ENCODE measurements at regions not wholly inside any gene's neighbourhood (a gene's known extent, or its start where the extent isn't known, plus 50 kb on each side); places are given as distances from the start of the nearest gene placed in this dataset.

- no peak overlapping the region for H3K4me3 Mint-ChIP-seq
- no peak overlapping the region for H3K27ac Mint-ChIP-seq
- DNase-seq = no peak
- CTCF ChIA-PET = no interaction called here
- H3K4me1 Mint-ChIP-seq = peaks cover 29% of the 10 kb centered on the region
- no peaks in the 10 kb centered on the region for H3K9me3 Mint-ChIP-seq
- H3K27me3 Mint-ChIP-seq = no peaks in the 10 kb centered on the region
- H3K36me3 Mint-ChIP-seq = peaks cover 33% of the 10 kb centered on the region
Observed at GRCh38 chr3:72434296-72434695, 413.9 kb downstream of the SHQ1 start.

- no peak for DNase-seq
- no peaks in the 10 kb centered on the region for H3K9me3 Mint-ChIP-seq
- H3K27ac Mint-ChIP-seq = no peak overlapping the region
- H3K4me3 Mint-ChIP-seq = no peak overlapping the region
- CTCF ChIA-PET = no interaction called here
- no peaks in the 10 kb centered on the region for H3K27me3 Mint-ChIP-seq
- H3K36me3 Mint-ChIP-seq = peaks cover 16% of the 10 kb centered on the region
- H3K4me1 Mint-ChIP-seq = peaks cover 30% of the 10 kb centered on the region
Observed at GRCh38 chr3:72432246-72432645, 416.0 kb downstream of the SHQ1 start.

DNA sequence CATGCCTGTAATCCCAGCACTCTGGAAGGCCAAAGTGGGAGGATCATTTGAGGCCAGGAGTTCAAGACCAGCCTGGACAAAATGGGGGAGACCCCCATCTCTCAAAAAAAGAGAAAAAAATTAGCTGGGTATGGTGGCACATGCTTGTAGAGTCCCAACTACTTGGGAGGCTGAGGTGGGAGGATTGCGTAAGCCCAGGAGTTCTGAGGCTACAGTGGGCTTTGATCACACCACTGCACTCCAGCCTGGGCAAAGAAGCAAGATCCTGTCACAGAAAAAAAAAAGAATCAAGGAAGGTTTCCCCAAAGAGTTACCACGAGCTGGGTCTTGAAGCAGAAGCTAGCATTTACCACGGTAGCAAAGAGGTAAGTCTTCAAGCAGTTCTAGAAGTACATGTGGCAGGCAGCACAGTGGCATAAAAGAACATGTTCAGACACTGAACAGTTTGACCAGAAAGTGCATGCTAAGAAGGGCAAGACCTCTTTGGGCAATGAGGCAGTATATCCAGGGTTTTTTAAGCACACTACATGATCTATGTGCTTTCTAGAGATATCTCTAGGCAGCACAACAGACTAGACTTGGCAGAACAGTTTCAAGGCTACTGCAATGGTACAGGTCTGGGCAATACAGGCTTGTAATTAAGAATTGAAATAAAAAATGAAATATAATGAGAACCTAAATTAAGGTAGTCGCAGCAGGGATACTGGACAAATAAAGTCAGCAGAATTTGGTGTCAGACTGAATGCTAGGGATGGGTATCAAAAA, 418.5 kb downstream of the SHQ1 start:
- H3K27me3 Mint-ChIP-seq = no peaks in the 10 kb centered on the region
- peaks cover 3% of the 10 kb centered on the region for H3K9me3 Mint-ChIP-seq
- CTCF ChIA-PET = interaction anchor here (1.2 kb wide), 1 partner anchor 154 kb away, joined by 3 read pairs; no protein-coding TSS in a partner anchor
- peaks cover 14% of the 10 kb centered on the region for H3K36me3 Mint-ChIP-seq
- DNase-seq = no peak
- H3K27ac Mint-ChIP-seq = no peak overlapping the region
- peaks cover 52% of the 10 kb centered on the region for H3K4me1 Mint-ChIP-seq
- H3K4me3 Mint-ChIP-seq = no peak overlapping the region

DNA sequence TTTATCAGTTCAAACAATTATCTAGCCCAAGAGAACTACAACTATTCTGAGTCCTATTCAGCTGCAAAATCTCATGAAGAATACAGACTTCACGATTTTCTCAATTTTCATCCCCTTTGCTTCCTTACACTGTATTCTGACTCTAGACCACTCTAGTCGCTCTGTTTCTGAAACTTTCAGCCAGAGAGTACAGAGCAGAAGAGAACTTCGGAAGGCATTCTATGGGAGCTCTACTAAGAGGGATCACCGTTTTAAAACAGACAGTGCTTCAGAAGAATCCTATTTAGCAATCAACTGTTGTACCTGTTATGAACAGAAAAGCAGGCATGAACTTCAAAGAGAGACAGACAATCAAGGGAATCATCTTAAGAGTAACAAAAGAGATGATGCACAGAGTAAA, 419.4 kb downstream of the SHQ1 start:
- Mint-ChIP-seq H3K9me3 (peaks cover 3% of the 10 kb centered on the region), H3K36me3 (peaks cover 8% of the 10 kb centered on the region), H3K27me3 (no peaks in the 10 kb centered on the region), H3K4me3 (no peak overlapping the region), H3K27ac (no peak overlapping the region), H3K4me1 (peaks cover 48% of the 10 kb centered on the region)
- DNase-seq = no peak
- CTCF ChIA-PET = no interaction called here

- Mint-ChIP-seq H3K27me3 (no peaks in the 10 kb centered on the region), H3K9me3 (peaks cover 3% of the 10 kb centered on the region)
Observed at GRCh38 chr3:72427624-72428023, 420.6 kb downstream of the SHQ1 start.

DNA sequence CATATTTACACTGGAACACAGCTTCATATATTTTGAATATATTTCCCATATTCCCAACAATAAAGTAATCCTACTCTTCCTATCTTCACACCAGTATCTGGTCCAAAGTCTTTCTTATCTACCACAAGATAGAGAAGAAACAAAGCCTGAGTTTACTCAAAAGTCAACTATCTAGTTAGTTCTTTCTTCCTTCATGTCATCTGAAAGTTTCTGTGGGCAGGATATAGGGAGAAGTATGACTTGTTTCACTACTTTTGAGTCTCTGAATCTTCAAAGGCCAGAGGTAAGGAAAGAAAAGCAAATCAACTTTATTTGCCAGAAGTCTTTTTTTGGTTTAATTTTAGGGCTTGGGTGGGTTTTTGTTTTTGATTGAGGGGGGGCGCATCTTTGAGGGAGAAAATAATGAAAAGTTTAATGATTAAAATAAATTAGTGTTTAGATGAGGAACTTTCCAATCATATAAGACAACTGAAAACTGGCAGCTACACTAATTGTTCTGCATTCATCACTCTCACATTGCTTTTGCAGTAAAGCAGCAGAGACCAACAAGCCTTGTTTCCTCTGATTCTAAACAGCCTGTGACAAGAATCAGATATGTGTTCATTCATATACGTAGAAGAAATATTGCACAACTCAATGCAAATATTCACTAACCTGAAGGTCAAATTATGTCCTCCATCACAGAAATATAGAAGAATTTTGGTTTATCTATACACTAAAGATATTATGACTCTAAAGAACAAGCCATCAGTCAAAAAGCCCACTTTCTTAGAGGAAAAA, 421.4 kb downstream of the SHQ1 start:
- CTCF ChIA-PET = no interaction called here
- Mint-ChIP-seq H3K9me3 (peaks cover 6% of the 10 kb centered on the region), H3K4me3 (no peak overlapping the region), H3K4me1 (peaks cover 45% of the 10 kb centered on the region), H3K27me3 (no peaks in the 10 kb centered on the region), H3K36me3 (peaks cover 21% of the 10 kb centered on the region), H3K27ac (peak overlapping the region; percentile 6)
- no peak for DNase-seq

More at GRCh38 chr3:72427624-72428023, 420.6 kb downstream of the SHQ1 start:
- CTCF ChIA-PET = no interaction called here
- H3K27ac Mint-ChIP-seq = peak overlapping the region; percentile 52
- no peak overlapping the region for H3K4me3 Mint-ChIP-seq
- H3K36me3 Mint-ChIP-seq = peaks cover 14% of the 10 kb centered on the region
- peaks cover 48% of the 10 kb centered on the region for H3K4me1 Mint-ChIP-seq
- DNase-seq = no peak

DNA sequence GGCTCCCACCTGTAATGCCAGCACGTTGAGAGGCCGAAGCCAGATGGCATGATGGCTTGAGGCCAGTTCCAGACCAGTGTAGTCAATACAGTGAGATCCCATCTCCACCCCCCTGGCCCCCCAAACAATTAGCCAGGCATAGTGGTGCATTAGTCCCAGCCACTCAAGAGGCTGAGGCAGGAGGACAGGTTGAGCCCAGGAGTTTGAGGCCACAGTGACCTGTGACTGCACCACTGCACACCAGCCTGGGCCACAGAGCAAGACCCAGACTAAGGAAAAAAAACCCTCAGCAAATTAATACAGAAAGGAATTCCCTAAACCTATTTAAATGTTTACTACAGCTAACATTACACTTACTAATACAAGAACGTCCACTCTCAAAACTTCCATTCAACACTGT, 424.6 kb downstream of the SHQ1 start:
- DNase-seq = no peak
- peaks cover 34% of the 10 kb centered on the region for H3K4me1 Mint-ChIP-seq

GRCh38 chr3:72421786-72422185, 426.5 kb downstream of the SHQ1 start:
- DNase-seq = no peak
- Mint-ChIP-seq H3K27me3 (no peaks in the 10 kb centered on the region), H3K4me3 (no peak overlapping the region), H3K36me3 (peaks cover 29% of the 10 kb centered on the region), H3K27ac (no peak overlapping the region), H3K4me1 (peaks cover 28% of the 10 kb centered on the region), H3K9me3 (peaks cover 8% of the 10 kb centered on the region)
- CTCF ChIA-PET = no interaction called here

More for the DNA sequence above, 424.6 kb downstream of the SHQ1 start:
- Mint-ChIP-seq H3K4me3 (no peak overlapping the region), H3K27me3 (no peaks in the 10 kb centered on the region), H3K27ac (no peak overlapping the region), H3K36me3 (peaks cover 32% of the 10 kb centered on the region), H3K9me3 (peaks cover 8% of the 10 kb centered on the region)
- CTCF ChIA-PET = no interaction called here

- peaks cover 28% of the 10 kb centered on the region for H3K36me3 Mint-ChIP-seq
- peaks cover 21% of the 10 kb centered on the region for H3K4me1 Mint-ChIP-seq
Observed at GRCh38 chr3:72421126-72421525, 427.1 kb downstream of the SHQ1 start.

GRCh38 chr3:72418856-72419255, 429.4 kb downstream of the SHQ1 start:
- H3K36me3 Mint-ChIP-seq = peaks cover 26% of the 10 kb centered on the region
- CTCF ChIA-PET = no interaction called here

More at GRCh38 chr3:72421126-72421525, 427.1 kb downstream of the SHQ1 start:
- CTCF ChIA-PET = no interaction called here
- Mint-ChIP-seq H3K9me3 (peaks cover 4% of the 10 kb centered on the region), H3K4me3 (no peak overlapping the region), H3K27me3 (no peaks in the 10 kb centered on the region), H3K27ac (no peak overlapping the region)
- DNase-seq = no peak

GRCh38 chr3:72418244-72418643, 430.0 kb downstream of the SHQ1 start:
- peaks cover 4% of the 10 kb centered on the region for H3K9me3 Mint-ChIP-seq
- H3K27ac Mint-ChIP-seq = no peak overlapping the region
- DNase-seq = no peak
- H3K4me1 Mint-ChIP-seq = peaks cover 14% of the 10 kb centered on the region
- CTCF ChIA-PET = no interaction called here
- peaks cover 23% of the 10 kb centered on the region for H3K36me3 Mint-ChIP-seq
- H3K4me3 Mint-ChIP-seq = no peak overlapping the region
- H3K27me3 Mint-ChIP-seq = no peaks in the 10 kb centered on the region

More at GRCh38 chr3:72418856-72419255, 429.4 kb downstream of the SHQ1 start:
- H3K27ac Mint-ChIP-seq = no peak overlapping the region
- peaks cover 4% of the 10 kb centered on the region for H3K9me3 Mint-ChIP-seq
- no peaks in the 10 kb centered on the region for H3K27me3 Mint-ChIP-seq
- no peak for DNase-seq
- peaks cover 10% of the 10 kb centered on the region for H3K4me1 Mint-ChIP-seq
- no peak overlapping the region for H3K4me3 Mint-ChIP-seq

- Mint-ChIP-seq H3K27ac (no peak overlapping the region), H3K4me1 (peaks cover 27% of the 10 kb centered on the region), H3K4me3 (no peak overlapping the region), H3K36me3 (peaks cover 4% of the 10 kb centered on the region), H3K27me3 (no peaks in the 10 kb centered on the region), H3K9me3 (no peaks in the 10 kb centered on the region)
- DNase-seq = no peak
- CTCF ChIA-PET = no interaction called here
Observed at GRCh38 chr3:72414481-72415016, 433.7 kb downstream of the SHQ1 start.

DNA sequence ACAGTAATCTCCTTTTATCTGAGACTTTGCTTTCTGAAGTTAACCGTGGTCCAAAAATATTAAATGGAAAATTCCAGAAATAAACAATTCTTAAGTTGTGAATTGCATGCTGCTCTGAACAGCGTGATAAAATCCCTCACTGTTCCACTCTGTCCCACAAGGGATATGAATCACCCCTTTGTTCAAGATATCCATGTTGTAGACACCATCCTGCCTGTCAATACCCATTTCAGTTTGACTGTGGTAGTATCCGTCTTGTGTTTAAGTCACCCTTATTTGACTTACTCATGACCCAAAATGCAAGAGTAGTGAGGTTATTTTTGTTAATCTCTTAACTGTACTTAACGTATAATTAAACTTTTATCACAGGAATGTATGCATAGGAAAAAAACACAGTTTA, 435.0 kb downstream of the SHQ1 start:
- no peak overlapping the region for H3K4me3 Mint-ChIP-seq
- CTCF ChIA-PET = no interaction called here

GRCh38 chr3:72412340-72412956, 435.8 kb downstream of the SHQ1 start:
- Mint-ChIP-seq H3K36me3 (peaks cover 5% of the 10 kb centered on the region), H3K27me3 (no peaks in the 10 kb centered on the region), H3K4me1 (peaks cover 23% of the 10 kb centered on the region), H3K27ac (no peak overlapping the region), H3K9me3 (no peaks in the 10 kb centered on the region), H3K4me3 (no peak overlapping the region)
- CTCF ChIA-PET = no interaction called here
- no peak for DNase-seq

More for the DNA sequence above, 435.0 kb downstream of the SHQ1 start:
- H3K9me3 Mint-ChIP-seq = no peaks in the 10 kb centered on the region
- DNase-seq = no peak
- H3K36me3 Mint-ChIP-seq = peaks cover 5% of the 10 kb centered on the region
- no peaks in the 10 kb centered on the region for H3K27me3 Mint-ChIP-seq
- peaks cover 28% of the 10 kb centered on the region for H3K4me1 Mint-ChIP-seq
- H3K27ac Mint-ChIP-seq = no peak overlapping the region

All from activated naive CD4-positive, alpha-beta T cell treated with anti-CD3 and anti-CD28 coated beads, Interleukin-2, amount 10 ng/mL, durations not matched to agents 7 days and 5 days (primary cell).